B cell (primary cell): ENCODE measurements at regions not wholly inside any gene's neighbourhood (a gene's known extent, or its start where the extent isn't known, plus 50 kb on each side); places are given as distances from the start of the nearest gene placed in this dataset.

Experiments
- ATAC-seq: fragments of 200-7000 bp; cut with Tn5 transposase; one replicate; pipeline ENCODE4 v1.10.0; 2021; ENCODE audit warnings: low read depth, mild to moderate bottlenecking, moderate number of reproducible peaks, moderate library complexity
- CTCF ChIA-PET: fragments of 350-600 bp; sonication (Branson Sonifier 250); formaldehyde crosslinking; loops from one replicate; lab custom pipeline; 2021; ENCODE audit warnings: antibody characterized with exemption, inconsistent platforms; lab: Charles Lee
- POLR2A ChIA-PET: fragments of 350-600 bp; sonication (Branson Sonifier 250); formaldehyde crosslinking; loops from one replicate; lab custom pipeline; 2021; ENCODE audit warnings: antibody characterized with exemption; lab: Charles Lee
- DNase-seq: peaks from one replicate; pipeline ENCODE4 v3.0.0; 2013
- H2AFZ ChIP-seq: 2 replicates; pipeline ENCODE4 v1.6.1; 2012; ENCODE audit warnings: mild to moderate bottlenecking, low read depth, low read length; ENCODE audit not compliant: insufficient read depth, poor library complexity, severe bottlenecking
- H3K27ac ChIP-seq, 2 donors: 1 replicate in 1 of 2; 2 replicates in 1 of 2; pipeline ENCODE4 v1.5.1; 2012 to 2013; ENCODE audit warnings: low read length in 2 of 2, mild to moderate bottlenecking in 2 of 2, moderate library complexity in 1 of 2
- H3K27me3 ChIP-seq, 4 experiments: fragments of 200-600 bp in 1 of 4; sonication (generic) in 1 of 4; replicated peaks in 1 of 4; 1 replicate in 2 of 4; 2 replicates in 2 of 4; pipeline versions ENCODE4 v1.6.1 to v1.7.0; 2013 to 2016; ENCODE audit warnings: low read length in 3 of 4, mild to moderate bottlenecking in 2 of 4, mixed read lengths in 1 of 4, moderate library complexity in 1 of 4; ENCODE audit not compliant: insufficient read depth in 4 of 4, control insufficient read depth in 3 of 4; ENCODE audit errors: control extremely low read depth in 1 of 4
- H3K36me3 ChIP-seq, 2 experiments: replicated peaks in 1 of 2; 1 replicate in 1 of 2; 2 replicates in 1 of 2; pipeline versions ENCODE4 v1.6.1 to v1.7.1; 2013; ENCODE audit warnings: low read length in 1 of 2; ENCODE audit not compliant: insufficient read depth in 2 of 2, control insufficient read depth in 1 of 2; ENCODE audit errors: control extremely low read depth in 1 of 2, extremely low read depth in 1 of 2
- H3K4me1 ChIP-seq, 2 donors: fragments of 200-600 bp in 1 of 2; sonication (generic) in 1 of 2; 1 replicate in 1 of 2; 2 replicates in 1 of 2; pipeline versions ENCODE4 v1.5.1 to v1.6.1; 2013 to 2017; ENCODE audit warnings: low read length in 2 of 2; ENCODE audit not compliant: control insufficient read depth in 2 of 2, insufficient read depth in 2 of 2
- H3K4me2 ChIP-seq: replicated peaks from 2 replicates; pipeline ENCODE3; 2012; ENCODE audit warnings: mild to moderate bottlenecking, low read depth, low read length; ENCODE audit not compliant: poor library complexity, severe bottlenecking
- H3K4me3 ChIP-seq, 5 experiments: fragments of 200-600 bp in 1 of 5; sonication (generic) in 1 of 5; 1 replicate in 3 of 5; 2 replicates in 2 of 5; pipeline versions ENCODE4 v1.5.1 to v1.7.0; 2011 to 2016; ENCODE audit warnings: low read length in 4 of 5, mild to moderate bottlenecking in 4 of 5, low read depth in 2 of 5, control low read depth in 1 of 5, moderate library complexity in 1 of 5; ENCODE audit not compliant: insufficient read depth in 1 of 5; ENCODE audit errors: control extremely low read depth in 1 of 5, extremely low read depth in 1 of 5
- H3K79me2 ChIP-seq: fragments of 200-600 bp; sonication (generic); one replicate; pipeline ENCODE4 v1.6.0; 2016; ENCODE audit warnings: low read length; ENCODE audit not compliant: control insufficient read depth, insufficient read depth
- H3K9ac ChIP-seq: fragments of 200-600 bp; sonication (generic); 2 replicates; pipeline ENCODE4 v1.6.1; 2017; ENCODE audit warnings: mild to moderate bottlenecking, low read length, moderate library complexity
- H3K9me3 ChIP-seq, 3 donors: one replicate each; pipeline versions ENCODE4 v1.6.1 to v1.7.1; 2013; ENCODE audit warnings: low read length in 2 of 3; ENCODE audit not compliant: control insufficient read depth in 2 of 3, insufficient read depth in 1 of 3; ENCODE audit errors: control extremely low read depth in 1 of 3
- H4K20me1 ChIP-seq: 2 replicates; pipeline ENCODE4 v1.6.0; 2012; ENCODE audit warnings: mild to moderate bottlenecking, low read length; ENCODE audit not compliant: insufficient read depth, control insufficient read depth, poor library complexity, severe bottlenecking
- H3K27ac Mint-ChIP-seq: one replicate; pipeline ENCODE4 v1.8.0; 2021; ENCODE audit warnings: mixed read lengths
- H3K27me3 Mint-ChIP-seq: one replicate; pipeline ENCODE4 v1.8.0; 2021; ENCODE audit warnings: mixed read lengths
- H3K4me1 Mint-ChIP-seq: one replicate; pipeline ENCODE4 v1.8.0; 2021; ENCODE audit warnings: mixed read lengths
- H3K4me3 Mint-ChIP-seq: one replicate; pipeline ENCODE4 v1.8.0; 2021; ENCODE audit warnings: mixed read lengths
- H3K9me3 Mint-ChIP-seq: one replicate; pipeline ENCODE4 v1.8.0; 2022; ENCODE audit warnings: mixed read lengths; ENCODE audit not compliant: insufficient read depth
- CTCF ChIP-seq: fragments of 200-600 bp; IDR thresholded peaks from one replicate; pipeline ENCODE4 v1.8.0; 2022; ENCODE audit warnings: antibody characterized with exemption, mild to moderate bottlenecking
- EZH2 ChIP-seq: IDR thresholded peaks from 2 replicates; pipeline ENCODE4 v1.6.1; 2012; ENCODE audit warnings: borderline replicate concordance, low read depth, mild to moderate bottlenecking, moderate library complexity, low read length; ENCODE audit not compliant: insufficient read depth, poor library complexity, severe bottlenecking
- WGBS: methylation state at CpG from one replicate; pipeline ENCODE4 v1.1.5; 2013; ENCODE audit warnings: missing lambda C conversion rate; ENCODE audit not compliant: insufficient coverage; 5-methylcytosine and 5-hydroxymethylcytosine counted together
- intact Hi-C: fragments of 100-400 bp; cut with micrococcal nuclease; formaldehyde crosslinking; loops from one replicate; pipeline ENCODE4 v1.10.0; 2022

GRCh38 chr20:24778585-24779031, 170.5 kb upstream of the CST7 start:
- Histone ChIP-seq H3K27me3 (peaks cover 0 to 4% (median 0%) of the 10 kb centered on the region in 4 experiments), H4K20me1 (no peaks in the 10 kb centered on the region), H3K79me2 (no peaks in the 10 kb centered on the region), H3K9ac (no peak overlapping the region), H3K36me3 (no peaks in the 10 kb centered on the region), H3K4me1 (peaks cover 0 to 9% of the 10 kb centered on the region in 2 donors), H3K9me3 (peaks cover 0 to 5% (median 4%) of the 10 kb centered on the region in 3 donors), H3K4me2 (no peak overlapping the region), H3K4me3 (no peak overlapping the region), H2AFZ (no peak overlapping the region), H3K27ac (no peak overlapping the region)
- Mint-ChIP-seq H3K4me1 (peaks cover 7% of the 10 kb centered on the region), H3K27ac (no peak overlapping the region), H3K4me3 (no peak overlapping the region), H3K9me3 (no peaks in the 10 kb centered on the region), H3K27me3 (peaks cover 18% of the 10 kb centered on the region)
- intact Hi-C loops: no loop called here
- ATAC-seq: no peak
- 13% methylated on average over 14 of the region's 14 CpGs for WGBS
- no peak for TF ChIP-seq CTCF
- TF ChIP-seq EZH2: no peak
- ChIA-PET CTCF (no interaction called here), POLR2A (no interaction called here)
- no peak for DNase-seq

GRCh38 chr20:24779131-24779530, 169.9 kb upstream of the CST7 start:
- H3K27me3 Mint-ChIP-seq: peaks cover 18% of the 10 kb centered on the region
- H4K20me1 ChIP-seq: no peaks in the 10 kb centered on the region
- peaks cover 0 to 9% of the 10 kb centered on the region in 2 donors for H3K4me1 ChIP-seq
- no peak for TF ChIP-seq EZH2
- no peak for TF ChIP-seq CTCF
- H3K9ac ChIP-seq: no peak overlapping the region
- H2AFZ ChIP-seq: no peak overlapping the region
- H3K27ac ChIP-seq: no peak overlapping the region
- CTCF ChIA-PET: no interaction called here
- peaks cover 7% of the 10 kb centered on the region for H3K4me1 Mint-ChIP-seq
- ATAC-seq (no peak), DNase-seq (no peak)
- peaks cover 0 to 5% (median 4%) of the 10 kb centered on the region in 3 donors for H3K9me3 ChIP-seq
- no peak overlapping the region for H3K4me3 ChIP-seq
- H3K27me3 ChIP-seq: peaks cover 0 to 6% (median 0%) of the 10 kb centered on the region in 4 experiments
- no peak overlapping the region for H3K27ac Mint-ChIP-seq
- no peaks in the 10 kb centered on the region for H3K36me3 ChIP-seq
- H3K4me3 Mint-ChIP-seq: no peak overlapping the region
- H3K79me2 ChIP-seq: no peaks in the 10 kb centered on the region
- intact Hi-C loops: no loop called here
- 5% methylated on average over 4 of the region's 6 CpGs for WGBS
- POLR2A ChIA-PET: no interaction called here
- H3K4me2 ChIP-seq: no peak overlapping the region
- H3K9me3 Mint-ChIP-seq: no peaks in the 10 kb centered on the region
